Retinal pigment epithelial cell (primary cell): ENCODE measurements at regions not wholly inside any gene's neighbourhood (a gene's known extent, or its start where the extent isn't known, plus 50 kb on each side); places are given as distances from the start of the nearest gene placed in this dataset.
"Not testable (repeated sequence)": the region's sequence is repeated elsewhere in the genome, so short reads cannot be mapped to it uniquely, and the experiment has no call there.

ENCODE experiments used
- DNase-seq: peaks from one replicate; pipeline ENCODE4 v3.0.0-alpha.2; 2010; ENCODE audit warnings: low read depth
- H3K4me3 ChIP-seq: 2 replicates; pipeline ENCODE4 v1.5.1; 2011; ENCODE audit warnings: mild to moderate bottlenecking, low read length, control low read depth, moderate library complexity
- TF ChIP-seq, protein P1 (sequence below): conservative IDR thresholded peaks from 2 replicates; pipeline ENCODE4 v1.5.1; 2011; ENCODE audit warnings: low read depth, low read length, control low read depth, inconsistent platforms

DNA sequence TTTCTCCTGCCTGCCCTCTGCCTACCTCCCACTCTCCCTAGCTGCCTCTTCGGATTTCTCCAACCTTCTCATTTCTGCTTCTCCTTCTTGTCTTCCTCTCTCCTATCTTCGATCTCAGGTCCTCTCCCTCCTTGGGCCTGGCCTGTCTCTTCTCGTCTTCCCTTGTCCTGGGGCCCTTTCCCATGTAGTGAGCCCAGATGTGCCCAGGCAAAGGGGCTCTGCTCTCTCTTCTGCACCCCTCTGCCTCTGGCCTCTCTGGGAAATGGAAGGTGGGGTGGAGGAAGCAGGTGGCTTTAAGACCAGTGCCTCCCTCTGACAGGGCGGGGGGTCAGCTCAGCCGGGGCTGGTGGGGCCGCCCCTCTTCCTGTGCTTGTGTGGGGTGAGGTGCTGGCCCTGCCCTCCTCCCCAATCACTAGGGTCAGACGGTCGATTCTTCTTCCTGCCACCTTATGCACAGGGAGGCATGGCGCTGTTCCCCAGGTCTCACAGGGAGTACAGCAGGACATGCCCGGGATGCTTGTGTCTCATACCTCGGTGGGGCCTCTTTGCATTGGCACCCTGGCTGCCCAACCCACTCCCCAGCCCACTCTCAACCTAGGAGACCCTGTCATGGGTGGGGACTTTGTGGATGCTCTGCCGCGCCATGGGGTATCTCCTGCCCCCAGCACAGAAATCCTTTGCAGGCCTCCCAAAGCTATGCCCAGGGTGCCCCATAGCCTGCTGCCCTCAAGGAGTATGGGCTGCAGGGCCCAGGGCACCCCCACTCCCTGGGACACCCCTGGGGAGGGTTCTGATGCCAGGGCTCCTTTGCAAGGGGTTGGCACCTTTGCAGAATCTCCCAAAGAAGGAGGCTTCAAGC is 213.8 kb upstream of the HAAO start:
- no peak for DNase-seq
- TF ChIP-seq, protein P1, sequence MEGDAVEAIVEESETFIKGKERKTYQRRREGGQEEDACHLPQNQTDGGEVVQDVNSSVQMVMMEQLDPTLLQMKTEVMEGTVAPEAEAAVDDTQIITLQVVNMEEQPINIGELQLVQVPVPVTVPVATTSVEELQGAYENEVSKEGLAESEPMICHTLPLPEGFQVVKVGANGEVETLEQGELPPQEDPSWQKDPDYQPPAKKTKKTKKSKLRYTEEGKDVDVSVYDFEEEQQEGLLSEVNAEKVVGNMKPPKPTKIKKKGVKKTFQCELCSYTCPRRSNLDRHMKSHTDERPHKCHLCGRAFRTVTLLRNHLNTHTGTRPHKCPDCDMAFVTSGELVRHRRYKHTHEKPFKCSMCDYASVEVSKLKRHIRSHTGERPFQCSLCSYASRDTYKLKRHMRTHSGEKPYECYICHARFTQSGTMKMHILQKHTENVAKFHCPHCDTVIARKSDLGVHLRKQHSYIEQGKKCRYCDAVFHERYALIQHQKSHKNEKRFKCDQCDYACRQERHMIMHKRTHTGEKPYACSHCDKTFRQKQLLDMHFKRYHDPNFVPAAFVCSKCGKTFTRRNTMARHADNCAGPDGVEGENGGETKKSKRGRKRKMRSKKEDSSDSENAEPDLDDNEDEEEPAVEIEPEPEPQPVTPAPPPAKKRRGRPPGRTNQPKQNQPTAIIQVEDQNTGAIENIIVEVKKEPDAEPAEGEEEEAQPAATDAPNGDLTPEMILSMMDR, result no peak
- no peak overlapping the region for H3K4me3 ChIP-seq

DNA sequence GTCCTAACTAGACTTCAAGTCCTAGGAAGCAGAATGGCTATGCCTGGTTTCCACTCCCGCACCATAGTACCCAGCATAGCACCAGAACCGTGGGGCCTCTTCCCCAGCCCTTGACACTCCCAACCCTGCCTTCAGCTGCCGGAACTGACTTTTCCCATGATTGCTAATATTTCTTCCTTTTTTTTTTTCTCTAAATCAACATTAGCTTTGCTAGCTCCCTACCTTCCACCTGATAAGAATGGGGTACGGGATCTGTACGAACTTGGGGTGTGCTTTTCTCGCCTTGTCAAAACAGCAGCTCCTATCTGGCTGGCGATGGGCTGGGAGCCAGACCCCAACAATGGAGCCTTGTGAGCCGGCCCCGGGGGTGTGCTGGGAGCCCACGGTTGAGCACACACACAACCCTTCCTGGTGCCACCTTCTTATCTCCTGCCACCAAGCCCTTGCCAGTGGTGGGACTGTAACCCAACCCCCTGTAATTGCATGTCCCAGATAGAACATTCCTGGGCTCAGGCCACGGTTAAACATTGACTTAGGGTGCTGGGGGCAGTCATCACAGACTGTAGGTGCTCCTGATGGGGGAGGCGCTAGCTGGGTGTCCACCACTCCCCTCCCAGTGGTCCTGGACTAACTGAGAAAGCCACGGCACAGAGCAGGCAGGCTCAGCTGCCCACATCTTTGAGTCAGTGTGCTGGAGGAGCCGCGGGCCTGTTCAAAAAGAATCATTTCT is 213.0 kb upstream of the HAAO start:
- DNase-seq, result no peak
- no peak overlapping the region for H3K4me3 ChIP-seq
- TF ChIP-seq, protein P1, result no peak

DNA sequence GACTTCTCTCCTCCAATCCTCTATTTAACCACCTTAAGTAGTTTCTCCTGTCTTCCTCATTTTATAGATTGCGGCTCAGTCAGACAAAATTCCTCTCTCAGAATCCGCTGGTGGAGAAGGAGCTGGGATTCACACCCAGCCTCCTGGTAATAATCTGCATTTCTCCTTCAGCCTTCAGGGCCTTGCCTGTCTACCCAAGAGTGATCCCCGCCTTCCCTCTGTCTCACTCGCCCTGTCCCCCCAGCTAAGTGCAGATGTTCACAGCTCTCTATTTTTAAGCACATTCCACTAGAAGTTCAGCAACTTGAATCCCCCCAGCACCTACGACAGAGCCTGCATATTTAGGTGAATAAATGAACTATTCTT is 212.5 kb upstream of the HAAO start:
- H3K4me3 ChIP-seq, result no peak overlapping the region
- TF ChIP-seq, protein P1, result no peak
- DNase-seq, result no peak

DNA sequence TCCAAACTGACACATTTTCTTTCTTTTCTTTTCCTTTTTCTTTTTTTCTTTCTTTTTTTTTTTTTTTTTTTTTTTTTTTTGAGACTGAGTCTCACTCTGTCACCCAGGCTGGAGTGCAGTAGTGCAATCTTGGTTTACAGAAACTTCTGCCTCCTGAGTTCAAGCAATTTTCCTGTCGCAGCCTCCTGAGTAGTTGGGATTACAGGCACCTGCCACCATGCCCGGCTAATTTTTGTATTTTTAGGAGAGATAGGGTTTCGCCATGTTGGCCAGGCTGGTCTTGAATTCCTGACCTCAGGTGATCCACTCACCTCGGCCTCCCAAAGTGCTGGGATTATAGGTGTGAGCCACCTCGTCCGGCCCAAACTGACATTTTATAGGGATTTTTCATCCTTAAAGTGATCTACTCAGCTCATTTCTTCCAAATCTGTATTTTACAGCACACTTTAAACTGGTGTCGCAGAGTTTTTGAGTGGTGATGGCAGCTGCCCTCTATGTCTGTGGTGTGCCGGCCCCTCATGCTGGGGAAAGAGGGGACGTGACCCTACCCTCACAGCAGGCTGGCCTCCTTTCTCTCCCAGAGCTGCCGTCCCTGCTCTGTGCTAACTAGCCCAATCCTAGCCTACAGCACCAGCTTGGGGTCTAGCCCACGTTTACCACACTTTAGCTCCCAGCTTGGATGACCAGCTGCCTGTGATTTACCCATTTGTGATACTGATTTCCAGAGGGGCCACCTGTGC is 211.9 kb upstream of the HAAO start:
- not testable (repeated sequence) for DNase-seq, H3K4me3 ChIP-seq

DNA sequence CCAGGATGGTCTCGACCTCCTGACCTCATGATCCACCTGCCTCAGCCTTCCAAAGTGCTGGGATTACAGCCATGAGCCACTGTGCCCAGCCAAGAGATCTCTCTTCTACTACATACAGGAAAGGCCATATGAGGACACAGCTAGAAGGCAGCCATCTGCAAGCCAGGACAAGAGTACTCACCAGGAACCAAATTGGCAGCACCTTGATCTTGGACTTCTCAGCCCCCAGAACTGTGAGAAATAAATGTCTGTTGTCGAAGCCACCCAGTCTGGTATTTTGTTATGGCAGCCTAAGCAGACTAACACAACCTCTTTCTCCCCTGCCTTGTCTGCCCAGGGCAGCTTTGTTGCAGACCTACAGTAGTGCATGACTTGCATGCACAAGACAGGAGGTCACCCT is 211.3 kb upstream of the HAAO start:
- H3K4me3 ChIP-seq, result no peak overlapping the region
- no peak for DNase-seq
- TF ChIP-seq, protein P1, result no peak

DNA sequence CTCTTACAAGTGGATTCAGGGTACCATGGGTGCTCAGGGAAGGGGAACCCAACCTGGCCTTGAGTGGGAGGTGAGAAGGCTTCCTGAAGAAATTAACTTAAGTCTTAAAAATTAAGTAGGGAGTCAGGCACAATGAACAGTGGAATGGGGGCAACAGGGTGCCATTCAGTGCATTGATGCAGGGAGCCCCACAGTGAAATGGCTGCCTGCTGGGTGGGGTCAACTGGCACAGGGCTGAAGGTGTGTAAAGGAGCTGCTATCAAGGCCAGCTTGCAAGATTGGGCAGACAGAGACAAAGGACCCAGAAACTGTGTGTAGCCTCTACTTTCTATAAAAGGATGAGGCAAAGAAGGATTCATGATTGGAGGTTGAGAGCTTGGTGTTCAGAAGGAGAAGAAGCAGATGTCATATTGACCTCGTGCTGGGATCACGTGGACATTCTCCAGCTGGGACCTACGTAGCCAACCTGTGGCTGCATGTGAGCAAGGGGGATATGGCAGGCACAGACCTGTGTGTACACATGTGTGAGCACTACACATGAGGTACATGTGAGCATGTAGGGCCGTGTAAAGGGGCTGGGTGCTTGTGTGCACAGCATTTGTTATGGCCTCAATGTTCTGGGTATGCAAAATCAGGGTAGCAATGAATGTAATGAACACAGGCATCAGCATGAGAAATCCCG is 209.5 kb upstream of the HAAO start:
- DNase-seq, result no peak
- TF ChIP-seq, protein P1, result no peak
- H3K4me3 ChIP-seq, result no peak overlapping the region

DNA sequence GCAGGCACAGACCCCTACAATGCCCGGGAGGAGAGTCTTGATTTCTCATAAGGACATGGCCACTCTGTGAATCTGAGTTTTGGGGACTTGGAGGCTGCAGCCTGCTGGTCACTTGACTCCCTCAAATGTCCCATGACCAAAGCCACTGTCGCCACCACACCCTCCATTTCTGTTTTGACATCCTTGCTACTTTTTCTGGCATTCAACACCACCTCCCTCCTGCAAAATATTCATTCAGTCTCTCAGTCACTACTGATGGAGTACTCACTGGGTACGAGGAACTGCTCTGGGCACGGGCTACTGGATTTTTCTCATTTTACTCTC is 208.6 kb upstream of the HAAO start:
- DNase-seq, result no peak
- H3K4me3 ChIP-seq, result no peak overlapping the region
- TF ChIP-seq, protein P1, result no peak
